Sigmoid colon (tissue), 4 donors: ENCODE measurements at regions not wholly inside any gene's neighbourhood (a gene's known extent, or its start where the extent isn't known, plus 50 kb on each side); places are given as distances from the start of the nearest gene placed in this dataset.

ENCODE experiments used
- CTCF ChIP-seq, 4 experiments: fragments of 450-650 bp in 3 of 4; fragments of 200-600 bp in 1 of 4; IDR thresholded peaks; one replicate each; pipeline ENCODE4 v1.5.1; 2016 to 2019; ENCODE audit warnings: antibody characterized with exemption in 4 of 4, mild to moderate bottlenecking in 3 of 4, moderate library complexity in 2 of 4
- EP300 ChIP-seq, 4 donors: sonication (generic); formaldehyde crosslinking; IDR thresholded peaks; one replicate each; pipeline ENCODE4 v1.6.1; 2017; ENCODE audit warnings: antibody characterized with exemption in 4 of 4
- POLR2A ChIP-seq, 2 donors: fragments of 450-650 bp; IDR thresholded peaks; one replicate each; pipeline ENCODE4 v1.6.1; 2016; ENCODE audit warnings: antibody characterized with exemption in 2 of 2, mild to moderate bottlenecking in 2 of 2, moderate library complexity in 2 of 2
- POLR2AphosphoS5 ChIP-seq, 4 donors: sonication (generic); formaldehyde crosslinking; IDR thresholded peaks; one replicate each; pipeline ENCODE4 v1.6.1; 2017; ENCODE audit warnings: antibody characterized with exemption in 4 of 4

GRCh38 chr2:22011048-22011447, 887.3 kb downstream of the TDRD15 start:
- TF ChIP-seq CTCF (IDR thresholded peaks at IDR 0.05), result no peak
- TF ChIP-seq POLR2A (IDR thresholded peaks at IDR 0.05), result no peak
- no peak for TF ChIP-seq EP300 (IDR thresholded peaks at IDR 0.05)
- TF ChIP-seq POLR2AphosphoS5 (IDR thresholded peaks at IDR 0.05), result no peak
